WERI-Rb-1 (cell line): ENCODE measurements at regions not wholly inside any gene's neighbourhood (a gene's known extent, or its start where the extent isn't known, plus 50 kb on each side); places are given as distances from the start of the nearest gene placed in this dataset.

Experiments
- DNase-seq: peaks from one replicate; pipeline ENCODE4 v3.0.0-alpha.2; 2020
- H3K27ac ChIP-seq: fragments of 250-450 bp; sonication (Bioruptor Pico); 2 replicates; pipeline ENCODE4 v1.5.1; 2020; ENCODE audit warnings: mild to moderate bottlenecking, moderate library complexity
- H3K27me3 ChIP-seq: fragments of 250-450 bp; sonication (Bioruptor Pico); 2 replicates; pipeline ENCODE4 v1.5.1; 2021; ENCODE audit warnings: mild to moderate bottlenecking, low read depth, moderate library complexity; ENCODE audit not compliant: insufficient read depth, severe bottlenecking
- H3K36me3 ChIP-seq: fragments of 250-450 bp; sonication (Bioruptor Pico); 2 replicates; pipeline ENCODE4 v1.5.1; 2020; ENCODE audit warnings: mild to moderate bottlenecking, moderate library complexity
- H3K4me3 ChIP-seq: 2 replicates; pipeline ENCODE4 v1.5.1; 2011; ENCODE audit warnings: low read depth, mild to moderate bottlenecking, control low read depth, low read length
- H3K9me3 ChIP-seq: fragments of 250-450 bp; sonication (Bioruptor Pico); 2 replicates; pipeline ENCODE4 v1.5.1; 2021; ENCODE audit warnings: mild to moderate bottlenecking, moderate library complexity; ENCODE audit not compliant: severe bottlenecking
- CTCF ChIP-seq: IDR thresholded peaks from 2 replicates; pipeline ENCODE4 v1.5.1; 2011; ENCODE audit warnings: low read depth, mild to moderate bottlenecking, control low read depth, inconsistent platforms, low read length

- no peaks in the 10 kb centered on the region for H3K27me3 ChIP-seq
- no peaks in the 10 kb centered on the region for H3K9me3 ChIP-seq
- no peak for DNase-seq
- H3K36me3 ChIP-seq = no peaks in the 10 kb centered on the region
- TF ChIP-seq CTCF = no peak
- no peak overlapping the region for H3K4me3 ChIP-seq
- H3K27ac ChIP-seq = no peak overlapping the region
Observed at GRCh38 chr22:22113701-22114100, 130.9 kb upstream of the VPREB1 start.

GRCh38 chr22:22112533-22113294, 130.1 kb upstream of the TOP3B start:
- Histone ChIP-seq H3K27me3 (no peaks in the 10 kb centered on the region), H3K9me3 (no peaks in the 10 kb centered on the region), H3K4me3 (no peak overlapping the region), H3K36me3 (no peaks in the 10 kb centered on the region), H3K27ac (no peak overlapping the region)
- TF ChIP-seq CTCF = no peak
- DNase-seq = no peak

- no peak for TF ChIP-seq CTCF
- no peaks in the 10 kb centered on the region for H3K9me3 ChIP-seq
- no peak overlapping the region for H3K4me3 ChIP-seq
- DNase-seq = no peak
- H3K36me3 ChIP-seq = no peaks in the 10 kb centered on the region
- H3K27ac ChIP-seq = no peak overlapping the region
- H3K27me3 ChIP-seq = no peaks in the 10 kb centered on the region
Observed at GRCh38 chr22:22111983-22112382, 129.4 kb upstream of the TOP3B start.

GRCh38 chr22:22111267-22111751, 128.7 kb upstream of the TOP3B start:
- no peaks in the 10 kb centered on the region for H3K9me3 ChIP-seq
- H3K27ac ChIP-seq = no peak overlapping the region
- TF ChIP-seq CTCF = no peak
- H3K36me3 ChIP-seq = no peaks in the 10 kb centered on the region
- no peak overlapping the region for H3K4me3 ChIP-seq
- no peak for DNase-seq
- H3K27me3 ChIP-seq = no peaks in the 10 kb centered on the region

- Histone ChIP-seq H3K27me3 (no peaks in the 10 kb centered on the region), H3K4me3 (no peak overlapping the region), H3K9me3 (no peaks in the 10 kb centered on the region), H3K36me3 (no peaks in the 10 kb centered on the region), H3K27ac (no peak overlapping the region)
- DNase-seq = peak; percentile 52
- TF ChIP-seq CTCF = peak; percentile 85
Observed at GRCh38 chr22:22110548-22111266, 128.1 kb upstream of the TOP3B start.
